ENCODE measurements at regions not wholly inside any gene's neighbourhood (a gene's known extent, or its start where the extent isn't known, plus 50 kb on each side); places are given as distances from the start of the nearest gene placed in this dataset.

DNA sequence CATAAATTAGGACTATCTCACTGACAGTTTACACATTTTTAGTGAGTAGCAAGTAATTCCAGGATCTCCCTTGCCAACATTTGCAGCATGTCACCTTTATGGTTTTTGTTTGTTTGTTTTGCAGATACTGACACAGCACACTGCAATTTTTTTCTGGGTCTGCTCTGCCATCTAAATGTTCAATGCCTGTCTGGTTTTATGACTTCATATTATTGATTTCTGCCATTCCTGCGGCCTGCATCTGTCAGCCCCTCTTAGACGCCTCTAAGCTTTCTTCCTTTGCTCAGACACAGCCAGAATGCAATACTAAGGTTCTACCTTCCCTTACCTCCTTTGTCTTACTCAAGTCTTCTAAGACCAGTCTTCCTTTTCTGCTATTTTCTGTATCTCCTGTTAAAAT is 321.2 kb upstream of the AZI2 start:
- Histone ChIP-seq H3F3A (ENCODE audit: low read length, unreplicated experiment) (no peaks in the 10 kb centered on the region), H2AFZ (ENCODE audit: low read length) (no peak overlapping the region), H3K9ac (ENCODE audit: low read length) (no peak overlapping the region), H3K27ac (ENCODE audit: low read length) (no peak overlapping the region), H3K9me3 (ENCODE audit: low read length) (no peaks in the 10 kb centered on the region), H4K20me1 (ENCODE audit: low read length) (no peaks in the 10 kb centered on the region), H3K4me3 (ENCODE audit: low read length) (no peak overlapping the region), H3K36me3 (ENCODE audit: low read depth, low read length) (no peaks in the 10 kb centered on the region), H3K4me2 (ENCODE audit: low read length) (no peak overlapping the region), H3K27me3 (ENCODE audit: low read length) (peaks cover 49% of the 10 kb centered on the region), H3K9me2 (replicated peaks; ENCODE audit: low read length) (no peaks in the 10 kb centered on the region), H3K4me1 (ENCODE audit: insufficient read depth, low read length) (no peaks in the 10 kb centered on the region), H3K79me2 (ENCODE audit: low read length) (no peaks in the 10 kb centered on the region)
- intact Hi-C loops (cut with micrococcal nuclease) = loop anchor here (5.0 to 10.0 kb wide), 4 partner anchors 125 to 1092 kb away; no protein-coding TSS in a partner anchor
- BruUV-seq (replicated peaks) = no TSS peak
- ATAC-seq = no peak
- CTCF ChIA-PET = interaction anchor here (0.6 kb wide), 1 partner anchor 99 kb away, joined by 3 read pairs; no protein-coding TSS in a partner anchor
- TF ChIP-seq EZH2phosphoT487 (IDR thresholded peaks at IDR 0.05; ENCODE audit: borderline replicate concordance, low read length) (no peak), EZH2 (IDR thresholded peaks at IDR 0.05; ENCODE audit: low read length, unreplicated experiment) (no peak), CTCF (conservative IDR thresholded peaks at IDR 0.05; ENCODE audit: low read depth, low read length) (no peak)
- DNase-seq = no peak
- POLR2A ChIA-PET (ENCODE audit: unreplicated experiment) = no interaction called here

- H3K79me2 ChIP-seq (ENCODE audit: low read length) = no peaks in the 10 kb centered on the region
- H2AFZ ChIP-seq (ENCODE audit: low read length) = no peak overlapping the region
- no peak overlapping the region for H3K27ac ChIP-seq (ENCODE audit: low read length)
- H3K9ac ChIP-seq (ENCODE audit: low read length) = no peak overlapping the region
- no peak for DNase-seq
- no TSS peak for BruUV-seq (replicated peaks)
- TF ChIP-seq EZH2 (IDR thresholded peaks at IDR 0.05; ENCODE audit: low read length, unreplicated experiment) (no peak), CTCF (conservative IDR thresholded peaks at IDR 0.05; ENCODE audit: low read depth, low read length) (no peak), EZH2phosphoT487 (IDR thresholded peaks at IDR 0.05; ENCODE audit: borderline replicate concordance, low read length) (no peak)
- H3K27me3 ChIP-seq (ENCODE audit: low read length) = peaks cover 37% of the 10 kb centered on the region
- intact Hi-C loops (cut with micrococcal nuclease) = no loop called here
- no peaks in the 10 kb centered on the region for H3K9me3 ChIP-seq (ENCODE audit: low read length)
- H3K4me1 ChIP-seq (ENCODE audit: insufficient read depth, low read length) = no peaks in the 10 kb centered on the region
- no peak for ATAC-seq
- no peak overlapping the region for H3K4me3 ChIP-seq (ENCODE audit: low read length)
- no peaks in the 10 kb centered on the region for H3K36me3 ChIP-seq (ENCODE audit: low read depth, low read length)
- POLR2A ChIA-PET (ENCODE audit: unreplicated experiment) = no interaction called here
- H3F3A ChIP-seq (ENCODE audit: low read length, unreplicated experiment) = no peaks in the 10 kb centered on the region
- no peaks in the 10 kb centered on the region for H3K9me2 ChIP-seq (replicated peaks; ENCODE audit: low read length)
- CTCF ChIA-PET = no interaction called here
- H3K4me2 ChIP-seq (ENCODE audit: low read length) = no peak overlapping the region
- H4K20me1 ChIP-seq (ENCODE audit: low read length) = no peaks in the 10 kb centered on the region
Measured at GRCh38 chr3:28672406-28672805, 323.8 kb upstream of the AZI2 start.

DNA sequence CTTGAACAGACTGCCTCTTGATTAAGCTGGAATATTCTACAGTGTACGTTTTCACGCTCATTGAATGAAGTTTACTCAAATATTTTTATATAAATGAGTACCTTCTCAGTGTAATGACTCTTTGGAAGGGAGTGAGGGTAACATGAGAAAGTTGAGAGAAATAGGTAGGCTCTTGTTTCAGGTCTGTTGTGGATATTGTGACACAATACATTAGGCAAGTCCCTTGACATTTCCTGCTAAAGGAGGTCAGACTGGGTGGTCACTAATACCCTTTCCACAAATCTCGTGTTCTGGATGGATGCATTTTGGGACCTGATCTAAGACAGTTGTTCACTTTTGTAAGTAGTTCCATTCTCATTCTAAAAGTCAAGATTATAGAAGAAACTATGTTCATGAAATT is 324.8 kb upstream of the AZI2 start:
- POLR2A ChIA-PET (ENCODE audit: unreplicated experiment) = no interaction called here
- H3K9me3 ChIP-seq (ENCODE audit: low read length) = no peaks in the 10 kb centered on the region
- H3K4me3 ChIP-seq (ENCODE audit: low read length) = no peak overlapping the region
- ATAC-seq (no peak), DNase-seq (no peak)
- no peak overlapping the region for H3K27ac ChIP-seq (ENCODE audit: low read length)
- H3K9ac ChIP-seq (ENCODE audit: low read length) = no peak overlapping the region
- no peak overlapping the region for H2AFZ ChIP-seq (ENCODE audit: low read length)
- no peaks in the 10 kb centered on the region for H3K9me2 ChIP-seq (replicated peaks; ENCODE audit: low read length)
- BruUV-seq (replicated peaks) = no TSS peak
- no peak overlapping the region for H3K4me2 ChIP-seq (ENCODE audit: low read length)
- no peaks in the 10 kb centered on the region for H3F3A ChIP-seq (ENCODE audit: low read length, unreplicated experiment)
- intact Hi-C loops (cut with micrococcal nuclease) = no loop called here
- H3K36me3 ChIP-seq (ENCODE audit: low read depth, low read length) = no peaks in the 10 kb centered on the region
- CTCF ChIA-PET = no interaction called here
- H3K27me3 ChIP-seq (ENCODE audit: low read length) = peaks cover 37% of the 10 kb centered on the region
- no peaks in the 10 kb centered on the region for H3K4me1 ChIP-seq (ENCODE audit: insufficient read depth, low read length)
- no peaks in the 10 kb centered on the region for H3K79me2 ChIP-seq (ENCODE audit: low read length)
- TF ChIP-seq CTCF (conservative IDR thresholded peaks at IDR 0.05; ENCODE audit: low read depth, low read length) (no peak), EZH2 (IDR thresholded peaks at IDR 0.05; ENCODE audit: low read length, unreplicated experiment) (no peak), EZH2phosphoT487 (IDR thresholded peaks at IDR 0.05; ENCODE audit: borderline replicate concordance, low read length) (no peak)
- no peaks in the 10 kb centered on the region for H4K20me1 ChIP-seq (ENCODE audit: low read length)
